ENCODE measurements at regions not wholly inside any gene's neighbourhood (a gene's known extent, or its start where the extent isn't known, plus 50 kb on each side); places are given as distances from the start of the nearest gene placed in this dataset.

GRCh38 chr5:124922255-124922975 lies 176.0 kb upstream of the ZNF608 start:
- DNase-seq (ENCODE audit: low spot score), result no peak
- TF ChIP-seq CTCF (IDR thresholded peaks at IDR 0.05; ENCODE audit: borderline replicate concordance, control extremely low read depth, extremely low read depth, insufficient read depth, missing control alignments), result no peak
- in situ Hi-C loops (cut with MboI; ENCODE audit: low sequenced_read_pairs, unreplicated experiment), result no loop called here

DNA sequence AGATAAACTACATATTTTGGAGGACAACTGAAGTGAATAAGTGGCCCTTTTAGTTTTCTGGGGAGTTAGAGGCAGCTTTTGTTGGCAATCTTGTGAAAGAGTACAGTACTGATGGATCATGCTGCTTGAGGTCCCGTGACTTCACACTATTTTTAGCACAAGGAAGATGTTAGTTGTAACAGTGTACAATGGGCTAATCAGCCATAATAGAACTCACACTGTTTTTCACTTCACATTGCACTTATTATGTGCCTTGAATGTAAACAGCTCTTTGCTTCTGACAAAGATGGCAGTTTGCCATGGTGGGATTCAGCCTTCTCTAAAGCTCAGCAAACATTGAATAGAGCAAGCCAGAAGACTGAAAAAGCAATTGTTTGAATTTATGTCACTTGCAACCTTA lies 176.7 kb upstream of the ZNF608 start:
- in situ Hi-C loops (cut with MboI; ENCODE audit: low sequenced_read_pairs, unreplicated experiment), result no loop called here
- TF ChIP-seq CTCF (IDR thresholded peaks at IDR 0.05; ENCODE audit: borderline replicate concordance, control extremely low read depth, extremely low read depth, insufficient read depth, missing control alignments), result no peak
- no peak for DNase-seq (ENCODE audit: low spot score)

- TF ChIP-seq CTCF (IDR thresholded peaks at IDR 0.05; ENCODE audit: borderline replicate concordance, control extremely low read depth, extremely low read depth, insufficient read depth, missing control alignments), result no peak
- in situ Hi-C loops (cut with MboI; ENCODE audit: low sequenced_read_pairs, unreplicated experiment), result loop anchor here (25.0 kb wide), 1 partner anchor 488 kb away; no protein-coding TSS in a partner anchor
These were observed 178.3 kb upstream of the ZNF608 start for GRCh38 chr5:124924729-124925128.

GRCh38 chr5:124927735-124928134 lies 181.3 kb upstream of the ZNF608 start:
- DNase-seq (ENCODE audit: low spot score), result no peak
- in situ Hi-C loops (cut with MboI; ENCODE audit: low sequenced_read_pairs, unreplicated experiment), result loop anchor here (25.0 kb wide), 1 partner anchor 485 kb away; no protein-coding TSS in a partner anchor
- TF ChIP-seq CTCF (IDR thresholded peaks at IDR 0.05; ENCODE audit: borderline replicate concordance, control extremely low read depth, extremely low read depth, insufficient read depth, missing control alignments), result no peak

More at GRCh38 chr5:124924729-124925128, 178.3 kb upstream of the ZNF608 start:
- no peak for DNase-seq (ENCODE audit: low spot score)

GRCh38 chr5:124929000-124929399 lies 182.6 kb upstream of the ZNF608 start:
- TF ChIP-seq CTCF (IDR thresholded peaks at IDR 0.05; ENCODE audit: borderline replicate concordance, control extremely low read depth, extremely low read depth, insufficient read depth, missing control alignments), result no peak
- in situ Hi-C loops (cut with MboI; ENCODE audit: low sequenced_read_pairs, unreplicated experiment), result loop anchor here (25.0 kb wide), 1 partner anchor 483 kb away; no protein-coding TSS in a partner anchor
- no peak for DNase-seq (ENCODE audit: low spot score)

GRCh38 chr5:124932791-124933600 lies 186.6 kb upstream of the ZNF608 start:
- in situ Hi-C loops (cut with MboI; ENCODE audit: low sequenced_read_pairs, unreplicated experiment), result loop anchor here (25.0 kb wide), 1 partner anchor 479 kb away; no protein-coding TSS in a partner anchor
- no peak for DNase-seq (ENCODE audit: low spot score)
- no peak for TF ChIP-seq CTCF (IDR thresholded peaks at IDR 0.05; ENCODE audit: borderline replicate concordance, control extremely low read depth, extremely low read depth, insufficient read depth, missing control alignments)

All from GM13976 (cell line).